GM12892 (cell line): ENCODE measurements at regions not wholly inside any gene's neighbourhood (a gene's known extent, or its start where the extent isn't known, plus 50 kb on each side); places are given as distances from the start of the nearest gene placed in this dataset.

Experiments
- POLR2A ChIP-seq: IDR thresholded peaks from 2 replicates; pipeline ENCODE4 v1.6.1; 2011; ENCODE audit warnings: low read depth, low read length, control low read depth
- POLR2AphosphoS5 ChIP-seq: IDR thresholded peaks from 2 replicates; pipeline ENCODE4 v1.6.1; 2011; ENCODE audit warnings: low read depth, low read length, control low read depth
- TAF1 ChIP-seq: IDR thresholded peaks from 2 replicates; pipeline ENCODE4 v1.6.1; 2011; ENCODE audit warnings: low read depth, mild to moderate bottlenecking, control low read depth, low read length, borderline replicate concordance

DNA sequence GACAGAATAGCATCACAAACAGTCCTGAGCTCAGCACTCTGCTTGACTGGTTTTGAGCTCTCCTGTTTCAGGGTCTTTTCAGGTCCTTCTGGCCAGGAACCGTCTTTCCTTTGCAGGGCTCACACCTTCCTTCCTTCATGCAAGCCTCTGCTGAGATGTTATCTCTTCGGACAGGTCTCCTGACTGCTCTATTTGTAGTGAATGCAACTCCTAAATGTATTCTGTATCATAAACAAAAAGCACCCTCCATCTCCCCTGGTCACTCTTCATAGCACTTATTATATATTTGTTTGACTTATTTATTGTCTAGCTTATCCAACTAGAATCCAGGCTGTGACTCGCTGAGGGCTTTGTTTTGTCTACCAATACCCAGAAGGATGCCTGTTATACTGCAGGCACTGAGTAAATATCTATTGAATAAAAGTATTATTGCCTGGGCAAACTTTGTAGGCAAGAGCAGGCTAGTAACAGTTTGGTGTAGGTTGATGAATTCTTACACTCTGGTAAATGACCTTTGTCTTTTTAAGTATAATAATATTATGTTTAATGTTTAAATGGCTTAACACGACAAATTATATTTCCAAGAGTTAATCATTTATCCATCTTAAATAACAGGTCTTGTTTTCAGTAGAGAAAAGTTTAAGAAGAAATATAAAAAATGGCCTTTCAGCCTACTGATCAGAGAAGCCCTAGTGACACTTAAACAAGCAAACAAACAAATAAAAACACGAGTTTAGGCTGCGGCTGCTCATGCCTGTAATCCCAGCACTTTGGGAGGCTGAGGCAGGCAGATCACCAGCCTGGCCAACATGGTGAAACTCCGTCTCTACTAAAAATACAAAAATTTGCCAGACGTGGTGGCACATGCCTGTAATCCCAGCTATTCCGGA lies 199.7 kb downstream of the BCAS1 start:
- TF ChIP-seq POLR2AphosphoS5 (no peak), POLR2A (no peak), TAF1 (no peak)
